ENCODE measurements at regions not wholly inside any gene's neighbourhood (a gene's known extent, or its start where the extent isn't known, plus 50 kb on each side); places are given as distances from the start of the nearest gene placed in this dataset.
"Not testable (repeated sequence)": the region's sequence is repeated elsewhere in the genome, so short reads cannot be mapped to it uniquely, and the experiment has no call there.

DNA sequence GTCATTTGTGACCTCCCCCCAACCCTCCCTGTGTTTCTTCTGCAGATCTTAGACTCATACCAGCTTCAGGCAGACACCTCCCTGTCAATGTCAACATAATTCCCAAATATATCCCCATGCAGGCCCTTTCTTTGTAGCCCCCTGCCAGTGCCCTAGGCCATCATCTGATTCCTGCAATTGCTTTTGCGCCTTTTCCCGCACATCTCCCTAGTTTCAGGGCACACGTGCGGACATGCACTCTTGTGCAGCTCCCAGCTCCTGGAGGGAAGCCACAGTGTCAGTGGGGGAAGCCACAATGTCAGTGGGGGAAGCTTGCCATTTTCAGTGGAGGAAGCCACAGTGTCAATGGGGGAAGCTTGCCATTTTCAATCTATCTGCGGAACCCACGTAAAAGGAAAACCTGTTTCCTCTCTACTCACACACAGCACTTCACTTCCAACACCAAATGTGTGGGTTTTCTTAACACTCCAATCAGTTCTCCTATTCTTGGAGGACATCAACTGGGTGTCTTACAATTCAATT lies 256.4 kb downstream of the ACKR3 start:
- no peak for DNase-seq (ENCODE audit: low read depth in 2 of 2)

DNA sequence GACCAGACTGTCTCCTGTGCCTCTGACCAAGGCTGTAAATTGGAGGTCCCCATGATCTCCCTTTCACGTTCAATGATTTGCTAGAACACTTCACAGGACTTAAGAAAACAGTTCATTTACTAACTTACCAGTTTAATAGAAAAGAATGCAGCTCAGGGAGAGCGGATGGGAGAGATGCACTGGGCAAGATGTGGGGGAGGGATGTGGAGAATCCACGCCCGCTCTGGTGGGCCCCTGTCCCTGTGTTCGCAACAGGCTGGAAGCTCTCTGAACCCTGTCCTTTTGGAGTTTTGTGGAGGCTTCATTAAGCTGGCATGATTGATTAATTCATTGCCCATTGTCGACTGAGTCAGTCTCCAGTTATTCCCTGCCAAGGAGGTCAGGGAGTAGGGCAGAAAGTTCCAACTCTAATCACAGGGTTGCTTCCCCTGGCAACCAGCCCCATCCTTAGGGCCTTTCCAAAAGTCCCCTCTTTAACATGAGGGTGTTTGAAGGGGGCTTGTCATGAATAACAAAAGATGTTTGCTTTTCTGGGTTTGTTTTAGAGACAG lies 257.1 kb downstream of the ACKR3 start:
- DNase-seq (ENCODE audit: low read depth in 2 of 2), result no peak

DNA sequence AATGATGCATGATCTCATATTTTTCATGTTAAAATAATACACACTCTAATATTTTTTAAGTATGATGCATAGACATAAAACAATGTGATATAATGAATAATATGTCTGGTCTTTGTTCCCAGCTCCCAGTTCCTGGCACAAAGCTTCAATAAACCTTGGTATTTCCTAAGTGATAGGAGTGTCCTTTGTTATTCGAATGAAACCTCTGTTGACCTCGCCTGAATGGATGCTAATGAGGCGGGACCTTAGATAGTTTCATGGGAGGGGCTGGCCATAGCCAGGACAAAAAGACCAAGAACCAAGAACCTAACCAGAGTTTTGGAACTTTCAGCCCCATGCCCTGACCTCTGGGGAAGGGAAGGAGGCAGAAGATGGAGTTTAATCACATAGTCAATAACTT lies 257.7 kb upstream of the COPS8 start:
- DNase-seq (ENCODE audit: low read depth in 2 of 2), result no peak

DNA sequence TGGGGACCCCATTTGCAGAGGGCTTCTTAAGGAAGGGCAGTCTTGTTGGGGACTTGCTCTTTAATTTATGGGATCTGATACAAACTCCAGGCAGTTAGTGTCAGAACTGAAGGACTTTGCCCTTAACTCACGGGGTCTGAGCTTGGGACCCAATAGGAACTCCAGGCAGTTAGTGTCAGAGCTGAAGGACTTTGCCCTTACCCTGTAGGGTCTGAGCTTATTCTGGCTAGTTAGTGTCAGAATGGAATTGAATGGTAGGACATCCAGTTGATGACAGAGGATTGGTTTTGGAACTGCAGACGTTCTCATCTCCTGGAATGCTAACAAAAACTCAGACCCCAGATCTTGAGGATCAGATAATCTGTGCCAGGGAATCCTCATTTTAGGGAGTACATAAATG lies 256.9 kb upstream of the COPS8 start:
- DNase-seq (ENCODE audit: low read depth in 2 of 2), result no peak

DNA sequence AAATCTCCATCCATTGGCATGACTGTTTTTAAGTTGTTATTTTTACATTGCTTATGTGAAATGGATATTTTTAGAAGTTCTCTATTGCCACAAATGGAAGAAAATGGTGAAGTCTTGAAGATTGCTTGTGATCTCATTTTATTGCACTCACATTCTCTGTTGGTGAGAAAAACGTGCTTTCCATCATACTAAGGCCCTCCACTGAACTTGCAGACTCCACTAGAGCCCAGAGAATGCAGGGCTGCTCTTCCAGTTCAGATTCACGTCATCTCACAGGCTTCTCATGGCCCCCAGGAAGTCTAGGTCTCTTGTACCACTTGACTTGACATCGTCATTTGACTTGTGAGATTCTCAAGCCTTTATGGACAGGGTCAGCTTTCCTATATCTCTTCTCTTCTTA lies 254.8 kb upstream of the COPS8 start:
- no peak for DNase-seq (ENCODE audit: low read depth in 2 of 2)

DNA sequence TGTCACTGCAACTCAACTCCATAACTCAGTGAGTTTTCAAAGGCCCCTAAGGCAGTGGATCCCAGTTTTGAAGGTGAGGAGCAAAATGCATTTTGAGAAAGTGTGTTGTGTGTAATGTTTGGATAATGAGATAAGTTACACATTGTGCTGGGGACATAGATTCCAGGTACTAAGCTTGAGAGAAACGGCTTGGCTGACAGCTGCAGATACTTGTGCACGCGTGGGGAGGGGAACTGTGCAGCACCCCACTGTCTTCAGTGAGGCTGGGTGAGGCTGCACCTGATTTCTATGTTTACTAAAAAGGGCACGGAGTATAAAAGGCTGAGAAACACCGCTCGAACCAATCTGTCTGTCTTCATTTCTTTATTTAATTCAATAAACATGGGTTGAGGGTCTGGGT lies 254.0 kb upstream of the COPS8 start:
- DNase-seq (ENCODE audit: low read depth in 2 of 2), result no peak

DNA sequence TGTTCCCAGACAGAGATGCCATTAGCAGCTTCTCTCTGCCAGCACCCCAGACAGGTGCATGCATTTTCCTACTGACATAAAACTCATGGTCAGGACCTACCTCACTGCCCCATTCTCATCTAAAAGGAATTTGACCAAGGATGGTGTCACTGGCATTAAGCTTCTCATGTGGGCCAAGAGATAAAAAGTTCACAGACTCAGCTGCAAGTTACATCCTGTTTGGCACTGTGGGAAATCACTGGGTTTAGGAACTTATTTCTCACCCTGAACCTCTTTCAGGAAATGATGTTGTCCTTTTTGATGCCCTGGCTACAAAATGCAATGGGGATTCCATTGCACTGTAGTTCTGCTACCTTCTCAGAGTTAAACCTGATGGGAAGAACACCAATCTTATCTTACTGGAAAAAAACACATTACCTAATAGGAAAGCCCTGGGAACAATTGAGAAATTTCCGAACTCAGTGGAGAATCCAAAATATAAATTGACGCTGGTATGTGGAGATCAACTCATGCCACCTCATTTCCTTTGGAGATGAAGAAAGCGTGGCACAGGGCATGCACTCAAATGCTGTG lies 252.1 kb upstream of the COPS8 start:
- DNase-seq (ENCODE audit: low read depth in 2 of 2), result no peak

DNA sequence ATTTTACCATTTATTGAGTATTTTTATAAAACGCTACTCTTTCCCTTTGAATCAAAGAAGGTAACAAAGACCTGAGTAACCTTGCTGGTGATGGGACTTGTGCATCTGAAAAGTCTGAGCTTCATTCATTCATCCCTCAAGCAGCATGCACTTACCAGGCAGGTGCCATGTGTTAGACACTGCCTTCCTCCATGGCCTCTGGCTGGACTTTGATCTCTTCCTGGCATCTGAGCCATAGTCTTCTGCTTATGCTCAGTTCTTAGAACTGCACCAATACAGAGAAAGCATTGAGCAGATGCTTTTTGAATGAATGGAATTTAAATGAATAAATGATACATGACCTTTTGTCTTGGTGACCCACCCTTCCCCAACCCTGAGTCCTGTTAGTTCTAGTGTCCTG lies 251.4 kb upstream of the COPS8 start:
- DNase-seq (ENCODE audit: low read depth in 2 of 2), result no peak

DNA sequence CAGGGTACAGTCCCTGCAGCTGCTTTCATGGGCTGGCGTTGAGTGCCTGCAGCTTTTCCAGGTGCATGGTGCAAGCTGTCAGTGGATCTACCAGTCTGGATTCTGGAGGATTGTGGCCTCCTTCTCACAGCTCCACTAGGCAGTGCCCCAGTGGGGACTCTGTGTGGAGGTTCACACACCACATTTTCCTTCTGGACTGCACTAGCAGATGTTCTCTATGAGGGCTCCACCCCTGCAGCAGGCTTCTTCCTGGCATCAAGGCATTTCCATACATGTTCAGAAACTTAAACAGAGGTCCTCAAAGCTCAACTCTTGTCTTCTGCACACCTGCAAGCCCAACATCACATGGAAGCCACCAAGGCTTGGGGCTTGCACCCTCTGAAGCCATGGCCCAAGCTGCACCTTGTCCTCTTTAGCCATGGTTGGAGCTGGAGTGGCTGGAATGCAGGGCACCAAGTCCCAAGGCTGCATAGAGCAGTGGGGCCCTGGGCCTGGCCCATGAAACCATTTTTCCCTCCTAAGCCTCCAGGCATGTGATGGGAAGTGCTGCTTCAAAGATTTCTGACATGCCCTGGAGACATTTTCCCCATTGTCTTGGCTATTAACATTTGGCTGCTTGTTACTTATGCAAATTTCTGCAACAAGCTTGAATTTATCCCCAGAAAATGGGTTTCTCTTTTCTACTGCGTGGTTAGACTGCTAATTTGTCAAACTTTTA lies 250.2 kb upstream of the COPS8 start:
- DNase-seq (ENCODE audit: low read depth in 2 of 2), result no peak

DNA sequence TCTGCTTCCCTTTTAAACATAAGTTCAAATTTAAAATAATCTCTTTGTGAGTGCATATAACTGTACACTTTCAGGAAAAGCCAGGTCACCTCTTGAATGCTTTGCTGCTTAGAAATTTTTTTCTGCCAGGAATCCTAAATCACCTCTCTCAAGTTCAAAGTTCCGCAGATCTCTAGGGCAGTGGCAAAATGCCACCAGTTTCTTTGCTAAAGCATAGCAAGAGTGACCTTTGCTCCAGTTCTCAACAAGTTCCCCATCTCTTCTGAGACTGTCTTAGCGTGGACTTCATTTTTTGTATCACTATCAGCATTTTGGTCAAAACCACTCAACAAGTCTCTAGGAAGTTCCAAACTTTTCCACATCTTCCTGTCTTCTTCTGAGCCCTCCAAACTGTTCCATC lies 249.7 kb upstream of the COPS8 start:
- not testable (repeated sequence) for DNase-seq (ENCODE audit: low read depth in 2 of 2)

DNA sequence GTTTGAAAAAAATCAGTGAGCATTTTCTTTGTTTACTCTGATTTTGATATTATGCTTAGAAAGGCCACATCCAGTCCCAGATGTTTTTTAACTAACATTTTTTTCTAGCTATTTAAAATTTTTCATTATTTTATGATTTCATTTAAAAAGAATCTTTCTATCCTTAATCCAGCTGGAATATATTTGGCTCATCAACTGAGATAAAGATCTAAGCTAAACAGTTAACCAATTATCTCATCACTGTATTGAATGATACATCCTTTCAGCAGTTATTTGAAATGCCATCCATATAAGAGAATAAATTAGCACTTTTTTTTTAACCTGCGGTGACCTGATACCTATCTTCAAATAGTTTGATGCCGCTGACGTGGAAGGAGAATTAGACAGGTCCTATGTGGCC lies 245.5 kb upstream of the COPS8 start:
- DNase-seq (ENCODE audit: low read depth in 2 of 2), result no peak

DNA sequence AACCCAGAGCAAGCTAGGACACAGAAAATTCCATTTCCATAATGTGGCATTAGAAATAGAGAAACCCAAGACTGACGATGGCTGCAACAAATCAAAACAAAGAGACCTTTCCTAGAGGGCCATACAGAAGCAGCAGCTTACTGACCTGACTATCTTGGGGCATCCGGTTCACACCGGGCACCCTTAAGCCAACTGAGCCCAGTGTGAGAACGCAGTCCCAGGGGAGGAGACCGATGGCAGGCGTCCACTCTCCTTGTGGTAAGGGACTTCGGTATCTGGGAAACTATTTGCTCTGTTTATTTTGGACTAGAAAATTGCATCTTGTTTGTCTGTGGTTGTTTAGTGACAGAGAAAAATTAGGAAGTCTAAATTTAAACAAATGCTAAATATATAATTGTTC lies 244.8 kb upstream of the COPS8 start:
- DNase-seq (ENCODE audit: low read depth in 2 of 2), result no peak

DNA sequence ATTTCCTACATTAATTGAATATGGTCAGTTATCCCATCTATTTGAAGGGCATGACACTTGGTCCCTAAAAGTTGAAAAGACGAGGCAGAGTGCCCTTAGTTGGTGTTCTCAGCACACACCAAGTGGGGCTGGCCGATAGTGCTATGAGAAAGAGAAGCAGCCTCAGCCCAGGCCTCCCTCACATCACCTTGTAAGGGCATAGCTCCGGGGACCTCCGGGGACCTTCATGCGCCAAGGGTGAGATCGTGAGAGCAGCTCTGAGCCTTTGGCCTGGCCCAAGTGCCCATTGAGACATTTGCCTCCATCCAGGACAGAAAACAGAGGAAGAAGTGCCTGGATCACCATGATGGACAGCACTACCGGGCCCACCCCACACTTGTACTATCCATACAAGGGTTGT lies 244.3 kb upstream of the COPS8 start:
- no peak for DNase-seq (ENCODE audit: low read depth in 2 of 2)

DNA sequence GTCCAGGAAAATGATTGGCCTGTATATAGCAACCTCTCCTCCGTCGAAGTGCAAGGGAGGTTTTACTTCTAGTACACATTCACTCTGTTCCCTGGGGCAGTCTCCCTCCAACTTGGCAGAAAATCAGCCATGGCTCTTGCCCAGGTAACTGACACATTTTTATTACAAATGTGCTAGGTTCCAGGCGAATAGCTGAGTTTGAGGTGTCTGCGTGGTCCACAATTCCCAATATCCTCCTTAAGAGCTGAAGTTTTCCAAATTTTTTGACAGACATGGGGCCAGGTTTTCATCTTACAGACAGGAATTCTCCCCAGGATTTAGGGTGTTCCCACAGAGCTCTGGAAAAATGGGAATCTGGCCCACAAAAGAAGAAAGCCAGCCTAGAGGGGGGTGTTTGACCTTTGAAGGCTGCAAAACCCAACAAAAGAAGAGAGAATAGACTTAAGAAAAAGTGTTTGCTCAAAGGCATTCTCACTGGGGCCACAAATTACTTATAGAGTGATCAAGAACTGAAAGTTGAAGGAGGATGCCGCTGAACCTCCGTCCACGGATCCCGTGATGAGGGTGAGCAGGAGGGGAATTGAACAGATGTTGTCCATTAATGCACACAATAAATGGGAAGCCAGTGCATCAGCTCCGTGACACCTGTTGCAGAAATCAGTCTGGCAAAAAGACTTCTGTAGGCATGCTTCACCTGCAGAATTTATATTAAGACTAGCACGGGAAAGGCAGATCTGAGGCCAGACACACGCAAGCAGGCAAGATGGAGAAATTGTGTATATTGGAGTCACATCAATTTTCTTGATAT lies 242.3 kb upstream of the COPS8 start:
- DNase-seq (ENCODE audit: low read depth in 2 of 2), result no peak

DNA sequence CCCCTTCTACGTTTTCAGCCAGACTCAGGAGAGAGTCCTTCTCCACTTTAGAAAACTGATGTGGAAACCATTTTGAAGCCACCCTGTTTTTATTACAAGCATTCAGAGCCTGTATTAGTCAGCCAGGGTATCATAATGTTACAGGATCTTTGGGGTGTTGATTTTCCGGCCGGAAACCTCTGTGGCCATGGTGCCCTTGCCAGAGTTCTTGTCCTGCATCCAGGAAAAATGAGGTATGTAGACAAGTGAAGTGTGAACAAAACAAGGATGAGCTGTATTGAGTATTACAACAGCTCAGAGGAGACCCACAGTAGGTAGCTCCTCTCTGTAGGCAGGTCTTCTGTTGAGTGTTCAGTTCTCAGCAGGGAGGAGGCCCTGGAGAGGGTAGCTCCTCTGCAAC lies 241.0 kb upstream of the COPS8 start:
- DNase-seq (ENCODE audit: low read depth in 2 of 2), result no peak

DNA sequence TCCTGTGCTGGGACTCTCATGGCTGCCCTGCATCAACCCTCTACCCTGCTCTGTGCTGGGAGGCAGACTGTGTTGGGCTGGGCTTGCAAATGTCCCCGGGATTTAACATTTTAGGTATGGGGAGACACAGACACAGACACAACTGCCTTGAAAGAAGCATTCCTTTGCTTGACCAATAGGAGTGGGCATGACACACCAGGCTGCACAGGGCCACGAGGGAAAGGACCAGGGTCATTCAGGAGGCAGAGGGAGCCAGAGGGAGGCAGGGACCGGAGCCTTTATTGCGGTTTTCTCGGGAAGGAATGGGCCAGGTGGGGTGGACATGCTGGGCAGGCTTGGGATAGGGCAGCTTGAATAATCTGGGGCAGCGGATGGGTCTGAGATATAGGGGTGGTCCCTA lies 238.7 kb upstream of the COPS8 start:
- DNase-seq (ENCODE audit: low read depth in 2 of 2), result no peak

DNA sequence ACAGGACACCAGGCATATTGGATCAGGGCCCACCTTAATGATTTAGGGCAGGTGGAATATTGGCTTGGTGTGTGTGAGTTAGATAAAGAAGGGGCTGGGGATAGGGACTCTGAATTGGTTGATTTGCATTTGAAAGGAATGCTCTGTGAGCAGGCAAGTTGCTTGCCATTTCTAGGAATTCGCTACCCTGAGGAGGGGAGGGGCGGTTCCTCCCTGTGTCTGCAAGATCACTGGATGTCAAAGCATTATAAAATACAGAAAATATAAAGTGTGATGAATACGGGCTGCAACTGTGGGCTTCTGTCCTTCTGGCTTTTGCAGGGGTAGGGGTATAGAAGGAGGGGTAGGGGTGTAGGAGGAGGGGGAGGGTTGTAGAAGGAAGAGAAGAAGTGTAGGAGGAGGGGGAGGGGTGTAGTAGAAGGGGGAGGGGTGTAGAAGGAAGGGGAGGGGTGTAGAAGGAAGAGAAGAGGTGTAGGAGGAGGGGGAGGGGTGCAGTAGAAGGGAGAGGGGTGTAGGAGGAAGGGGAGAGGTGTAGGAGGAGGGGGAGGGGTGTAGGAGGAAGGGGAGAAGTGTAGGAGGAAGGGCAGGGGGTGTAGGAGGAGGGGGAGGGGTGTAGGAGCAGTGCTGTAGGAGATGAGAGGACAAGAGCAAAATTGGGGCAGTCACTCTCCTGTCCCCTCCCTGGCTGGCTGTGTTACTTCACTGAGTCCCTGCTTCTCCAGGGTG lies 238.0 kb upstream of the COPS8 start:
- DNase-seq (ENCODE audit: low read depth in 2 of 2), result no peak

DNA sequence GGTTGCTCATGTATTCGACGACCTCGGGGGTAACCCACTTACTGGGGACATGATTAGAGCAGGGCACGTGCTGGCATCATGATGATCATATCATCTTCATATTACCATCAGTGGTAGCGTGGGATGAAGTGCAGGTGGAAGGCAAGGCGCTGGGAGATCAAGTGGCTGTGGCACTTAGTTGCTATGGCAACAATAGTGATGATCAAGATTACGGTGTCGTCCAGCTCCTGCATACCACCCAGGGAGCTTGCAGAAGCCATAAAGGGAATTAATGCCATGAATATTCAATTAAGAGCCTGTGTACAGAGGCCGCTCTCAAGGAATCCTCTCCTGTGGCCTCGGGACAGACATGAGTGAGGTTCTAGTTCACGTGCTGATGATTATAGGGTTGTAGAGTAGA lies 237.2 kb upstream of the COPS8 start:
- DNase-seq (ENCODE audit: low read depth in 2 of 2), result no peak

DNA sequence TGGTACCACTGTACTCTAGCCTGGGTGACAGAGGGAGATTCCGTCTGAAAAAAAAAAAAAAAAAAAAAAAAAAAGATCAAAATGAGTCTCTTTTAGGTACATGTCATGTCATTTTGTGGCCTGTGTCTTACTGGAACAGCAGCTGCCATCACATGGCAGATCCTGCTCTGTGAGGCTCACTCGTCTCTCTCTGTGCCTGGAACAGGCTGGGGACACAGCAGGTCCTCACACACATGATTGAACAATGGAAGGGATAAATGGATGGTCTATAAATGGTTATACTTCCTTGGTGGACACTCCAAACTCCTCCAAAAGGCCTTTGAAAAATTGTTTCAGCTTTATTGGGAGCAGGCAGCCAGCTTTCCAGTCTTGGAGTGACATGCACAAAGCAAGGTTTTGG lies 236.2 kb upstream of the COPS8 start:
- DNase-seq (ENCODE audit: low read depth in 2 of 2), result no peak

DNA sequence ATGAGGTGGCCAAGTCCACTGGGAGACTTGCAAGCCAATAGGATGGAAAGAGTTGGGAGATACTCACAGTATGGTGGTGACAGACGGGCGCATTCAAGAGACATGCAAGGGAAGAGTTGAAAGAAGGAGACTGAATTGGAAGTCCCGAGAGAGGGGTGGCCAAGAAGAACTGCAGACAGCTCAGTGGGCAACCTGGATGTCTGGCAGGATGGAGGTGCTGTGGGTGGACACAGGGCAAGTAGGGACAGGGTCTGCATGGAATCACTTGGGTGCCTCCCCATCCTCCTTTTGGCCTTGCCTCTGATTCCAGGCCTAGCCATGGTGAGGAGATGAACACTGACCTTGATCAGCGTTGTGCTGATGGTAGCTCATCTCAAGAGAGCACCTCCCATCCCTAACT lies 235.7 kb upstream of the COPS8 start:
- no peak for DNase-seq (ENCODE audit: low read depth in 2 of 2)

DNA sequence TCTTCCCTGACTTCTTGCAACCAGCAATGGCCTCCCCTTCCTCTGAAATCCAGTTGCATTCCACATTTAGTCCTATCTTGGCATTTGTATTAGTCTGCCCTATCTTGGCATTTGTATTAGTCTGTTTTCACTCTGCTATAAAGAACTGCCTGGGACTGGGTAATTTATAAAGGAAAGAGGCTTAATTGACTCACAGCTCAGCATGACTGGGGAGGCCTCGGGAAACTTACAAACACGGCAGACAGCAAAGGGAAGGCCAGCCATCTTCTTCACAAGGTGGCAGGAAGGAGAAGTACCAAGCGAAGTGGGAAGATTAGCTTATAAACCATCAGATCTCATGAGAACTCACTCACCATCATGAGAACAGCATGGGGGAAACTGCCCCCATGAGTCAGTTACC lies 234.5 kb upstream of the COPS8 start:
- DNase-seq (ENCODE audit: low read depth in 2 of 2), result no peak

Data from stimulated activated CD4-positive, alpha-beta T cell treated with anti-CD3 and anti-CD28 coated beads, Interleukin-15, amount 100 ng/mL, for 48 hours (primary cell).